ENCODE measurements at regions not wholly inside any gene's neighbourhood (a gene's known extent, or its start where the extent isn't known, plus 50 kb on each side); places are given as distances from the start of the nearest gene placed in this dataset.

GRCh38 chr12:43069768-43070221, 480.2 kb upstream of the PRICKLE1 start (continued):
- TF ChIP-seq AFF4 (CRISPR knock-in tag; IDR thresholded peaks at IDR 0.05; ENCODE audit: borderline replicate concordance) (no peak), ZNF232 (CRISPR knock-in tag; IDR thresholded peaks at IDR 0.05) (no peak), ZNF671 (CRISPR knock-in tag; IDR thresholded peaks at IDR 0.05) (no peak), ATF2 (CRISPR knock-in tag; IDR thresholded peaks at IDR 0.05; ENCODE audit: borderline replicate concordance, low read depth) (no peak), KAT7 (CRISPR knock-in tag; IDR thresholded peaks at IDR 0.05; ENCODE audit: borderline replicate concordance) (no peak), GABPB1 (CRISPR knock-in tag; IDR thresholded peaks at IDR 0.05) (no peak)
- TF ChIP-seq, protein P1, sequence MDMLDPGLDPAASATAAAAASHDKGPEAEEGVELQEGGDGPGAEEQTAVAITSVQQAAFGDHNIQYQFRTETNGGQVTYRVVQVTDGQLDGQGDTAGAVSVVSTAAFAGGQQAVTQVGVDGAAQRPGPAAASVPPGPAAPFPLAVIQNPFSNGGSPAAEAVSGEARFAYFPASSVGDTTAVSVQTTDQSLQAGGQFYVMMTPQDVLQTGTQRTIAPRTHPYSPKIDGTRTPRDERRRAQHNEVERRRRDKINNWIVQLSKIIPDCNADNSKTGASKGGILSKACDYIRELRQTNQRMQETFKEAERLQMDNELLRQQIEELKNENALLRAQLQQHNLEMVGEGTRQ (CRISPR knock-in tag; IDR thresholded peaks at IDR 0.05): no peak
- TF ChIP-seq, protein P2, sequence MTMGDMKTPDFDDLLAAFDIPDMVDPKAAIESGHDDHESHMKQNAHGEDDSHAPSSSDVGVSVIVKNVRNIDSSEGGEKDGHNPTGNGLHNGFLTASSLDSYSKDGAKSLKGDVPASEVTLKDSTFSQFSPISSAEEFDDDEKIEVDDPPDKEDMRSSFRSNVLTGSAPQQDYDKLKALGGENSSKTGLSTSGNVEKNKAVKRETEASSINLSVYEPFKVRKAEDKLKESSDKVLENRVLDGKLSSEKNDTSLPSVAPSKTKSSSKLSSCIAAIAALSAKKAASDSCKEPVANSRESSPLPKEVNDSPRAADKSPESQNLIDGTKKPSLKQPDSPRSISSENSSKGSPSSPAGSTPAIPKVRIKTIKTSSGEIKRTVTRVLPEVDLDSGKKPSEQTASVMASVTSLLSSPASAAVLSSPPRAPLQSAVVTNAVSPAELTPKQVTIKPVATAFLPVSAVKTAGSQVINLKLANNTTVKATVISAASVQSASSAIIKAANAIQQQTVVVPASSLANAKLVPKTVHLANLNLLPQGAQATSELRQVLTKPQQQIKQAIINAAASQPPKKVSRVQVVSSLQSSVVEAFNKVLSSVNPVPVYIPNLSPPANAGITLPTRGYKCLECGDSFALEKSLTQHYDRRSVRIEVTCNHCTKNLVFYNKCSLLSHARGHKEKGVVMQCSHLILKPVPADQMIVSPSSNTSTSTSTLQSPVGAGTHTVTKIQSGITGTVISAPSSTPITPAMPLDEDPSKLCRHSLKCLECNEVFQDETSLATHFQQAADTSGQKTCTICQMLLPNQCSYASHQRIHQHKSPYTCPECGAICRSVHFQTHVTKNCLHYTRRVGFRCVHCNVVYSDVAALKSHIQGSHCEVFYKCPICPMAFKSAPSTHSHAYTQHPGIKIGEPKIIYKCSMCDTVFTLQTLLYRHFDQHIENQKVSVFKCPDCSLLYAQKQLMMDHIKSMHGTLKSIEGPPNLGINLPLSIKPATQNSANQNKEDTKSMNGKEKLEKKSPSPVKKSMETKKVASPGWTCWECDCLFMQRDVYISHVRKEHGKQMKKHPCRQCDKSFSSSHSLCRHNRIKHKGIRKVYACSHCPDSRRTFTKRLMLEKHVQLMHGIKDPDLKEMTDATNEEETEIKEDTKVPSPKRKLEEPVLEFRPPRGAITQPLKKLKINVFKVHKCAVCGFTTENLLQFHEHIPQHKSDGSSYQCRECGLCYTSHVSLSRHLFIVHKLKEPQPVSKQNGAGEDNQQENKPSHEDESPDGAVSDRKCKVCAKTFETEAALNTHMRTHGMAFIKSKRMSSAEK (CRISPR knock-in tag; IDR thresholded peaks at IDR 0.05; ENCODE audit: borderline replicate concordance): no peak
- TF ChIP-seq, protein P3, sequence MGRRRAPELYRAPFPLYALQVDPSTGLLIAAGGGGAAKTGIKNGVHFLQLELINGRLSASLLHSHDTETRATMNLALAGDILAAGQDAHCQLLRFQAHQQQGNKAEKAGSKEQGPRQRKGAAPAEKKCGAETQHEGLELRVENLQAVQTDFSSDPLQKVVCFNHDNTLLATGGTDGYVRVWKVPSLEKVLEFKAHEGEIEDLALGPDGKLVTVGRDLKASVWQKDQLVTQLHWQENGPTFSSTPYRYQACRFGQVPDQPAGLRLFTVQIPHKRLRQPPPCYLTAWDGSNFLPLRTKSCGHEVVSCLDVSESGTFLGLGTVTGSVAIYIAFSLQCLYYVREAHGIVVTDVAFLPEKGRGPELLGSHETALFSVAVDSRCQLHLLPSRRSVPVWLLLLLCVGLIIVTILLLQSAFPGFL (CRISPR knock-in tag; IDR thresholded peaks at IDR 0.05; ENCODE audit: borderline replicate concordance): no peak
- TF ChIP-seq, protein P4, sequence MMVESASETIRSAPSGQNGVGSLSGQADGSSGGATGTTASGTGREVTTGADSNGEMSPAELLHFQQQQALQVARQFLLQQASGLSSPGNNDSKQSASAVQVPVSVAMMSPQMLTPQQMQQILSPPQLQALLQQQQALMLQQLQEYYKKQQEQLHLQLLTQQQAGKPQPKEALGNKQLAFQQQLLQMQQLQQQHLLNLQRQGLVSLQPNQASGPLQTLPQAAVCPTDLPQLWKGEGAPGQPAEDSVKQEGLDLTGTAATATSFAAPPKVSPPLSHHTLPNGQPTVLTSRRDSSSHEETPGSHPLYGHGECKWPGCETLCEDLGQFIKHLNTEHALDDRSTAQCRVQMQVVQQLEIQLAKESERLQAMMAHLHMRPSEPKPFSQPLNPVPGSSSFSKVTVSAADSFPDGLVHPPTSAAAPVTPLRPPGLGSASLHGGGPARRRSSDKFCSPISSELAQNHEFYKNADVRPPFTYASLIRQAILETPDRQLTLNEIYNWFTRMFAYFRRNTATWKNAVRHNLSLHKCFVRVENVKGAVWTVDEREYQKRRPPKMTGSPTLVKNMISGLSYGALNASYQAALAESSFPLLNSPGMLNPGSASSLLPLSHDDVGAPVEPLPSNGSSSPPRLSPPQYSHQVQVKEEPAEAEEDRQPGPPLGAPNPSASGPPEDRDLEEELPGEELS (CRISPR knock-in tag; IDR thresholded peaks at IDR 0.05): no peak

- CTCF ChIA-PET: no interaction called here
- TF ChIP-seq TP53 (CRISPR knock-in tag; IDR thresholded peaks at IDR 0.05) (no peak), ZNF317 (CRISPR knock-in tag; IDR thresholded peaks at IDR 0.05; ENCODE audit: borderline replicate concordance, low read depth) (no peak), MYBL2 (CRISPR knock-in tag; IDR thresholded peaks at IDR 0.05) (no peak), SMAD4 (CRISPR knock-in tag; IDR thresholded peaks at IDR 0.05) (no peak), CREM (CRISPR knock-in tag; IDR thresholded peaks at IDR 0.05) (no peak), ZNF232 (CRISPR knock-in tag; IDR thresholded peaks at IDR 0.05) (no peak), ARID4B (CRISPR knock-in tag; IDR thresholded peaks at IDR 0.05; ENCODE audit: borderline replicate concordance) (no peak)
These were observed 476.9 kb upstream of the PRICKLE1 start for GRCh38 chr12:43066471-43066870.

More at GRCh38 chr12:43066471-43066870, 476.9 kb upstream of the PRICKLE1 start:
- Mint-ChIP-seq H3K36me3 (no peaks in the 10 kb centered on the region), H3K27ac (no peak overlapping the region), H3K4me3 (no peak overlapping the region), H3K9me3 (peaks cover 6% of the 10 kb centered on the region), H3K4me1 (peaks cover 8% of the 10 kb centered on the region), H3K27me3 (ENCODE audit: low read depth) (no peaks in the 10 kb centered on the region)
- DNase-seq (ENCODE audit: low spot score) (no peak), ATAC-seq (no peak)
- POLR2A ChIA-PET: no interaction called here

Measured in WTC11 (cell line).